ENCODE measurements at regions not wholly inside any gene's neighbourhood (a gene's known extent, or its start where the extent isn't known, plus 50 kb on each side); places are given as distances from the start of the nearest gene placed in this dataset.
A peak's percentile ranks its signal among the peaks of the same experiment; 100 is the strongest.
"Not testable (repeated sequence)": the region's sequence is repeated elsewhere in the genome, so short reads cannot be mapped to it uniquely, and the experiment has no call there.

- not testable (repeated sequence) for DNase-seq
These were observed 94.0 kb upstream of the CHD2 start for GRCh38 chr15:92806171-92806570.

DNA sequence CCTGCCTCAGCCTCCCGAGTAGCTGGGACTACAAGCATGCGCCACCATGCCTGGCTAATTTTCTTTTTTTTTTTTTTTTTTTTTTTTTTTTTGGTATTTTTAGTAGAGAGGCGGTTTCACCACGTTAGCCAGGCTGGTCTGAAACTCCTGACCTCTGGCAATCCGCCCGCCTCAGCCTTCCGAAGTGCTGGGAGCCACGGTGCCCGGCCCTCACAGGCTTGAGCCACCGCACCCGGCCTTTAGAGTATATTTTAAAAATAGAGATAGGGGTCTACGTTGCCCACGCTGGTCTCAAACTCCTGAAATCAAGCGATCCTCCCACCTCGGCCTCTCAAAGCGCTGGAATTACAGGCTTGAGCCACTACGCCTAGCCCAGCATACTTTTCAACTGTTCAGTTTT lies 93.4 kb upstream of the CHD2 start:
- DNase-seq: no peak

DNA sequence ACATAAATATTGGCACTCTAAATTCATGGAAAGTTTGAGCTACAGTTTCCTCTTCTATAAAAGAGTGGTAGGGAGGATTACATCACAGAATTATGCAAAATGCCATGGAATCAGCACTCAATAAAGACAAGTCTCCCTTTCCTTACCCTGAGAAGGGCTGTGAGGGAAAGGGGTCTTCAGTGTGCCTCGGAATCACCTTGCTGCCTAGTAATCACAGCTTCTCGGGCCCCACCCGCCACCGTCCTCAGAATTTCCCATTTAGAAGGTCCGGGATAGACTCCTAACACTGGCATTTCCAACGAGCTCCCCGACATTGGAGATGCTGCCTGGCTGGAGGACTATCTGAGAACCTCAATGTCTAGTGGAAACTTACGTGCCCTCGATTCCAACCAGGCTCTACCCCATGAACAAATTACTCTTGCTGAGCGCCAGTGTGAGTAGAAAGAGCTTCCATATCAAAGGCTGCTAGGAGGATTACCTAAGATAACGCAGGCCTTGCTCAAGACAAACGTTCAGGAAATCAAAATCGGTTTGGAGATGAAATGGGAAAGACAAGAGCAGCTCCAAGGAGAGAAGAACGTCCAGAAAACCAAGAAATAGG lies 92.1 kb upstream of the CHD2 start:
- DNase-seq: no peak

DNA sequence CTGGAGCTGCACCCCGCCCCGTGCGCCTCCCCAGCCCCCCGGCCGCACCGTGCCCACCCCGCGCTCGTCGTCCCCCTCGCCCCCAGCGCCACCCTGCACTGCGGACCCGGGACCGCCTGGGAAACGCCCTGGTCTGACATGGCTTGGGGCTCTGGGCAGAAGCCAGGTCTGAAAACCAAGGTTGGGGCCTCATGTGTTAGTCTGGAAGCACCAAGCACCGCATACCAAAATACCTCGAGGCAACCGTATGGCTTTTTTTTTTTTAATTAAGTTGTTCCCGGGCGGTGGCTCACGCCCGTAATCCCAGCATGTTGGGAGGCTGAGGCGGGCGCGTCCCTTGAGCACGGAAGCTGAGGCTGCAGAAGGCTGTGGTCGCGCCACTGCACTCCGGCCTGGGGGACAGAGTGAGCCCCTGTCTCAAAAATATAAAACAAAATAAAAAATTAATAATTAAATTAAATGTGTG lies 91.5 kb upstream of the CHD2 start:
- no peak for DNase-seq

GRCh38 chr15:92809064-92809879 lies 90.9 kb upstream of the CHD2 start:
- DNase-seq: peak; percentile 57 to 81

GRCh38 chr15:92809880-92810361 lies 90.2 kb upstream of the CHD2 start:
- DNase-seq: peak in 1 of 2 experiments; percentile 22

GRCh38 chr15:92810418-92811138 lies 89.5 kb upstream of the CHD2 start:
- peak; percentile 7 to 70 for DNase-seq

DNA sequence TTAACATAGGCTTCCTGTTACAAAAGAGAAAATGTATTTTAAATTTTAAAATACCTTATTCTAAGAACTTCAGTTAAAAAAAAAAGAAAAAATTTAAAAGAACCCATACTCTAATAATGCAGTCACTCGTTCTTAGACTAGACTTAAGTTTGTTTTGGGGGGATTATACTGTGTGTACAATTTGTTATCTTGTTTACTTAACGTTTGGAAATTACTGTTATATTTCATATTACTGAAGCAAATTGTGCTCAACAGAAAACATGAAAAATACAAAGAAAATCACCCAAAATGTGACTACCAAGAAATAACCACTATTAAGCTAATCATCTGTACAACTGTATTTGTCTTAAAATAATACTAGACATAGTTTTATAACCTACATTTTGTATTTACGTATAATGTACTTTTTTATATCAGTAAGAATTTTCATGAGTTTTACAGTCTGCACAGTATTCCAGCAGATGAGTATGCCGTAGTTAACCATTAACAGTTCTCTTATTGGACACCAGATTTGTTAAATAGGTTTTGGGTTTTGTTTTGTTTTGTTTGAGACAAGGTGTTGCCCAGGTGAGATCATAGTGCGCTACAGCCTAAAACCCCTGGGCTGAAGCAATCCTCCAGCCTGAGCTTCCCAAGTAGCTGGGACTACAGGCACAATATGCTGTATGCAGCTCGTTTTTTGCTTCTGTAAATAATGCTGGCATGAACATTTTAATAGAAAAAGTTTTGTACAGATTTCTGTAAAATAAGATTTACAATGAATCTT lies 88.8 kb upstream of the CHD2 start:
- DNase-seq: no peak

GRCh38 chr15:92812271-92812670 lies 87.9 kb upstream of the CHD2 start:
- DNase-seq: no peak

GRCh38 chr15:92813485-92813884 lies 86.6 kb upstream of the CHD2 start:
- DNase-seq: no peak

- DNase-seq: no peak
These were observed 82.7 kb upstream of the CHD2 start for GRCh38 chr15:92817339-92817886.

DNA sequence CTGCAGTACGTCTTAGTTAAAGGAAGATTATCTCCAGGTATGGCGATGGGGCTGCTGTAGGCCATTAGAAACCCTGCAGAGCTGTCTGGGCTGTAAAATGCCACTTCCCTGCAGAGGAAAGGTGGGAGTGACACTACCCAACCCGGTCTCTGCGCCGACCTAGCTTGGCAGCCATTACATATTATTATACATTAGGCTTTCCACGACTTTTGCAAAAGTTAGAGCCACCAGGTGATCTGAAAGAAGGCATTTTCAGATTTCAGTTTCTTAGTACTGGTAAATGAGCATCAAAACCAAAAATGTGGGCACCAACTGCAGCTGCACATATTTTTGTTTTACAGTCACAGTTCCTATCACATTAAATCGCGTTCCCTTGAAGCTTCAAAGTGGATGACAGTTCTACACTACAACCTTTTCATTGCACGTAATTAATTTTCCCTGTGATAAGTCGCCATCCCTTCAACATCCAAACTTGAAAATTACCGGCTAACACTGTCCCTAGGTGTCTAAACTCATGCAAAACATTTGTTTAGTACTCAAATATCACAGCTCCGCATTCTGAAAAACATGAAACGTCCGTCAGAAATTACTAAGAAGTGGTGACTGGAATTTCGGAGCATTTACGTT lies 81.4 kb upstream of the CHD2 start:
- DNase-seq: no peak

DNA sequence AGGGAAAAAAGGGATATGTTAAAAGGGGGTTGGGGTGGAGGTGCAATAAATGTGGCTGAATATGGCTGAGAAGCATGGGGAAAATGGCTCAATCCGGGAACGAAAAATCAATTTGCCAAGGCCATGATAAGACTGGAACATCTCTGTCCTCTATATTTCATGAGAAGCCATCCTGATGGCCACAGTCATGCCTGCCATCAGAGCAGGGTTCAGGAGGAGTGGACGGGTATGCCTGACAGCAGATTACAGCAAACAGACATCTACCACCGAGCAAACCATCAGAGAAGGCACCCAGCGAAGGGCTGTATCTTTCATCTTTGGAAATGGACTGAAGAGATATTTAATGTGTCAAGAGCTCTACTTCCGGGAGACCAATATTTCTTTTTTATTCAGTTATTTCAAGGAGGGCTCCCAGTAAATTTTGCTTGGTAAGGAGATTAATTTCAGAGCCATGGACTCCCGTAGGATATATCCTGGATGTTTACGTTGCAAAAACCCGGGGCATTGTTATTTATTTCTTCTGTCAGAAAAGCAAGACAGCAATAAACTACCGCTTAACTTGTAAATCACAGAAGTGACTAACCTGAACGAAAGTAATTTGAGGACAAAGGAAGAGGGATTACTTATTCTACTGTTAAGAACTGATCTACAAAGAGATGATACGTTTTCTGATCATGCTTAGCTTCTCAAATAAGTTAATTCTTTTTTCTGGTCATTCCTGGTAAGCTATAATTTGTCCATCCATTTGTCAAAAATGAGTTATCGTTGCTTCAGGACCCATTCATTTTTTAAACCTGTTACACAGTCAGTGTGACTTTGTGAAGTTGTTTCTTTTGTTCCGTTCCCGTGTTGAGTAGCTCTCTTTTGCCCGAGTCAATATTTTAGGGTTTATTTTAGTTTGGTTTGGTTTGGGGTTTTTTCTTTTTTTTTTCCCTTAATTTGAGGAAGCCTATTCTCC lies 80.6 kb upstream of the CHD2 start:
- no peak for DNase-seq

- peak; percentile 35 to 89 for DNase-seq
These were observed 79.7 kb upstream of the CHD2 start for GRCh38 chr15:92820236-92821021.

GRCh38 chr15:92821491-92822116 lies 78.5 kb upstream of the CHD2 start:
- DNase-seq: no peak

DNA sequence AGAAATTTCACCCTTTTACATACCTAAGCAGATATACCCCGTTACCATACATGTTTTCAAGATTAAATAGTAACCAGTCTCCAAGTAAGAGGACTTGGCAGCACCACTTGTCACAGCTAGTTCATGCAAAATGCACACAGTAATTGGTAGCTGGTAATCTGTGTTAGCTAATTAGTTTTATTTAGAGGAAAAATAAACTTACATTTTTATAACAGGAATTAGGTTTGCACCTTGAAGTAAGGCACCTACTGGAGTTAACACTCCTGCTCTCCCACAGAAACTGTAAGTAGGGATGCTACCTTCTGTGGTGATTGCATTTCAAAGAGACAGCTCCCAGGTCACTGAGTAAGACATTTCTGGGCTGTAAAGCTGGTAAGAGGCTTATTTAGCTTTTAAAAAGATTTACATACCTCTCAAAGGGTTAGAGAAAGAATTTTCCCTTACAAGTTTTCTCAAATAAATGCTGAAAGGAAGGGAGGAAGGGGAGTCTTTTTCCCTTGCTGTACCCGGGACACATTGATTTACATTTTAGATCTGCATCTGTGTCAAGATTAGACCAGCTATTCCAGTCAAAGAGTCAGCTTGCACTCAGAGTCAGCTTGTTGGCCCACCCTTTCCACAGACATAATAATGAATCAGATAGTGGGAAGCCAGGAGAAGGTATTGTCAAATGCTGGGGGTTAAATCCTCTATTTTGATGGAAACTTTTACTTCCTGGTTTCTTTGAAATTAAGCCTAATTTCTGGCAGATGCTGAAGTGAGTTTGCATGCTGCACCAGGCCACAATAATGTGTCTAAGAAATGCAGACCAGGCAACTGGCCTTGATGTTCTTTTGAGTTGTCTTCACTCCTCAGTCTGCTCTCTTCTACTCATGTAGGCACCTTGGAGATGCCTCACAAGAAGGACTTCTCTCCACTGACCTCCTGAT lies 77.6 kb upstream of the CHD2 start:
- DNase-seq: no peak

- DNase-seq: no peak
These were observed 74.1 kb upstream of the CHD2 start for GRCh38 chr15:92825985-92826384.

DNA sequence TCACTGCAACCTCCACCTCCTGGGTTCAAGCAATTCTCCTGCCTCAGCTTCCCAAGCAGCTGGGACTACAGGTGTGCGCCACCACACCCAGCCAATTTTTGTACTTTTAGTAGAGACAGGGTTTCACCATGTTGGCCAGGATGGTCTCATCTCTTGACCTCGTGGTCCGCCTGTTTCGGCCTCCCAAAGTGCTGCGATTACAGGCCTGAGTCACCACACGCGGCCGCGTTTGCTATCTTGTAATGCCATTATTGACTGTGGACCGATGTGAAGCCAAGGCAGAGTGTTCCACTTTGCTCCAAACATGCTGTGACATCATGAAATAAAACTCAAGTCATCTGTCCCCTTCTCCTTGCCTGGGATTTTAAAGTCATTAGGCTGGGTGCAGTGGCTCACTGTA lies 72.1 kb upstream of the CHD2 start:
- not testable (repeated sequence) for DNase-seq

Measured in cerebellar nuclear complex (tissue), 1 donor.